H1 (cell line): ENCODE measurements at regions not wholly inside any gene's neighbourhood (a gene's known extent, or its start where the extent isn't known, plus 50 kb on each side); places are given as distances from the start of the nearest gene placed in this dataset.

Experiments
- CTCF ChIA-PET: fragments of 300-600 bp; sonication (Branson Sonifier 250); formaldehyde crosslinking; loops from one replicate; lab custom pipeline; 2021; ENCODE audit not compliant: partially characterized antibody; lab: Charles Lee
- POLR2A ChIA-PET: fragments of 300-600 bp; sonication (Branson Sonifier 250); formaldehyde crosslinking; loops from one replicate; lab custom pipeline; 2021; ENCODE audit warnings: inconsistent platforms; ENCODE audit not compliant: partially characterized antibody; lab: Charles Lee
- DNase-seq, 2 experiments: peaks; one replicate each; pipeline versions ENCODE4 v3.0.0 to v3.0.0-alpha.2; 2010 to 2022; ENCODE audit warnings: low spot score in 2 of 2, low read depth in 1 of 2, mixed read lengths in 1 of 2
- FAIRE-seq: peaks from 2 replicates; lab custom pipeline; 2011; peaks lifted over from hg19 to GRCh38; lab: Jason Lieb, UNC
- H2AFZ ChIP-seq: 2 replicates; pipeline ENCODE4 v1.8.1; 2012; ENCODE audit warnings: low read length, inconsistent platforms
- H2AK5ac ChIP-seq: 2 replicates; pipeline ENCODE4 v1.6.1; 2013; ENCODE audit warnings: low read depth, low read length
- H2BK120ac ChIP-seq: replicated peaks from 2 replicates; pipeline ENCODE3; 2013; ENCODE audit warnings: low read depth, low read length, inconsistent platforms
- H2BK12ac ChIP-seq: 2 replicates; pipeline ENCODE4 v1.6.1; 2013; ENCODE audit warnings: low read depth, low read length
- H2BK15ac ChIP-seq: 2 replicates; pipeline ENCODE4 v1.6.1; 2013; ENCODE audit warnings: low read length
- H2BK20ac ChIP-seq: 2 replicates; pipeline ENCODE4 v1.6.1; 2013; ENCODE audit warnings: low read length
- H2BK5ac ChIP-seq: 2 replicates; pipeline ENCODE4 v1.6.1; 2013; ENCODE audit warnings: low read depth, low read length
- H3K14ac ChIP-seq: 2 replicates; pipeline ENCODE4 v1.6.1; 2013; ENCODE audit warnings: inconsistent platforms; ENCODE audit not compliant: insufficient read length
- H3K18ac ChIP-seq: 2 replicates; pipeline ENCODE4 v1.6.1; 2013; ENCODE audit warnings: low read length; ENCODE audit errors: extremely low read depth
- H3K23ac ChIP-seq: 2 replicates; pipeline ENCODE4 v1.6.1; 2013; ENCODE audit warnings: inconsistent platforms; ENCODE audit not compliant: insufficient read length
- H3K23me2 ChIP-seq: 2 replicates; pipeline ENCODE4 v1.6.1; 2013; ENCODE audit warnings: low read depth, low read length
- H3K27ac ChIP-seq: 2 replicates; pipeline ENCODE4 v1.6.1; 2011; ENCODE audit warnings: low read depth, low read length, inconsistent platforms
- H3K27me3 ChIP-seq, 4 experiments: replicated peaks in 1 of 4; 1 replicate in 1 of 4; 2 replicates in 3 of 4; pipeline versions ENCODE4 v1.6.1 to v1.8.1; 2011 to 2013; ENCODE audit warnings: low read length in 3 of 4, mild to moderate bottlenecking in 3 of 4, inconsistent platforms in 2 of 4, mixed read lengths in 2 of 4, moderate library complexity in 1 of 4; ENCODE audit not compliant: control insufficient read depth in 3 of 4, insufficient read depth in 3 of 4; ENCODE audit errors: extremely low read depth in 1 of 4
- H3K36me3 ChIP-seq, 4 experiments: 2 replicates each; pipeline versions ENCODE4 v1.6.1 to v1.8.1; 2011 to 2013; ENCODE audit warnings: mild to moderate bottlenecking in 4 of 4, low read length in 3 of 4, moderate library complexity in 2 of 4, control low read depth in 1 of 4, inconsistent platforms in 1 of 4; ENCODE audit not compliant: insufficient read depth in 4 of 4, control insufficient read depth in 2 of 4
- H3K4ac ChIP-seq: replicated peaks from 2 replicates; pipeline ENCODE3; 2013; ENCODE audit warnings: low read length, low read depth, mixed read lengths, inconsistent platforms; ENCODE audit not compliant: insufficient read length
- H3K4me1 ChIP-seq, 4 experiments: replicated peaks in 1 of 4; 1 replicate in 1 of 4; 2 replicates in 3 of 4; pipeline versions ENCODE4 v1.6.1 to v1.8.1; 2011 to 2013; ENCODE audit warnings: low read length in 3 of 4, inconsistent platforms in 2 of 4, mixed read lengths in 1 of 4; ENCODE audit not compliant: insufficient read depth in 4 of 4, control insufficient read depth in 3 of 4
- H3K4me2 ChIP-seq, 2 experiments: 2 replicates each; pipeline versions ENCODE4 v1.6.1 to v1.8.1; 2011 to 2013; ENCODE audit warnings: low read depth in 2 of 2, low read length in 2 of 2, control low read depth in 1 of 2, inconsistent platforms in 1 of 2, mild to moderate bottlenecking in 1 of 2; ENCODE audit not compliant: insufficient read depth in 1 of 2
- H3K4me3 ChIP-seq, 4 experiments: fragments of 200-600, 300-600 bp in 1 of 4; sonication (generic), shearing (Covaris generic), sonication (Bioruptor Twin) in 1 of 4; 2 replicates each; pipeline versions ENCODE4 v1.5.1 to v1.8.1; 2011 to 2016; ENCODE audit warnings: low read length in 4 of 4, low read depth in 3 of 4, control low read depth in 2 of 4, inconsistent platforms in 2 of 4, mild to moderate bottlenecking in 2 of 4, mixed read lengths in 1 of 4, moderate library complexity in 1 of 4; ENCODE audit not compliant: insufficient read depth in 2 of 4; ENCODE audit errors: extremely low read depth in 1 of 4
- H3K56ac ChIP-seq: replicated peaks from 2 replicates; pipeline ENCODE3; 2013; ENCODE audit warnings: low read depth, mild to moderate bottlenecking, mixed read lengths, low read length, inconsistent platforms; ENCODE audit not compliant: insufficient read length
- H3K79me1 ChIP-seq: 2 replicates; pipeline ENCODE4 v1.6.1; 2013; ENCODE audit warnings: low read depth, low read length, control low read depth
- H3K79me2 ChIP-seq, 2 experiments: 2 replicates each; pipeline versions ENCODE4 v1.6.1 to v1.8.1; 2012 to 2013; ENCODE audit warnings: low read length in 2 of 2, mild to moderate bottlenecking in 2 of 2, inconsistent platforms in 1 of 2; ENCODE audit not compliant: insufficient read depth in 2 of 2, control insufficient read depth in 1 of 2
- H3K9ac ChIP-seq, 4 experiments: replicated peaks in 1 of 4; 1 replicate in 1 of 4; 2 replicates in 3 of 4; pipeline versions ENCODE4 v1.6.1 to v1.8.1; 2011 to 2013; ENCODE audit warnings: low read depth in 3 of 4, low read length in 3 of 4, control low read depth in 2 of 4, mild to moderate bottlenecking in 2 of 4, moderate library complexity in 2 of 4, inconsistent platforms in 1 of 4; ENCODE audit errors: extremely low read depth in 1 of 4
- H3K9me3 ChIP-seq, 2 experiments: 2 replicates each; pipeline versions ENCODE4 v1.6.1 to v1.8.1; 2012 to 2013; ENCODE audit warnings: mild to moderate bottlenecking in 2 of 2, moderate library complexity in 2 of 2, control low read depth in 1 of 2, inconsistent platforms in 1 of 2, low read depth in 1 of 2, low read length in 1 of 2, mixed read lengths in 1 of 2; ENCODE audit not compliant: insufficient read depth in 2 of 2
- H4K20me1 ChIP-seq, 2 experiments: replicated peaks in 1 of 2; 2 replicates each; pipeline versions ENCODE3 to v1.8.1; 2011 to 2013; ENCODE audit warnings: inconsistent platforms in 2 of 2, low read length in 2 of 2, mild to moderate bottlenecking in 1 of 2; ENCODE audit not compliant: insufficient read depth in 2 of 2, control insufficient read depth in 1 of 2
- H4K5ac ChIP-seq: 2 replicates; pipeline ENCODE4 v1.6.1; 2013; ENCODE audit warnings: low read length, low read depth, mixed read lengths, inconsistent platforms; ENCODE audit not compliant: insufficient read length
- H4K8ac ChIP-seq: 2 replicates; pipeline ENCODE4 v1.8.0; 2013; ENCODE audit warnings: mild to moderate bottlenecking, moderate library complexity, low read length, inconsistent platforms; ENCODE audit not compliant: insufficient read depth; ENCODE audit errors: extremely low read depth
- H4K91ac ChIP-seq: replicated peaks from 2 replicates; pipeline ENCODE3; 2013; ENCODE audit warnings: low read length, mixed read lengths, inconsistent platforms; ENCODE audit not compliant: insufficient read length
- BRCA1 ChIP-seq: IDR thresholded peaks from 2 replicates; pipeline ENCODE4 v1.6.1; 2012; ENCODE audit warnings: low read depth, low read length, improper control_type of control experiment
- CBX5 ChIP-seq: fragments of 300-800, 300-1000 bp; sonication (generic); IDR thresholded peaks from 2 replicates; pipeline ENCODE4 v1.7.1; 2016; ENCODE audit warnings: antibody characterized with exemption, low read length, low read depth
- KDM5A ChIP-seq: fragments of 200-600 bp; IDR thresholded peaks from 2 replicates; pipeline ENCODE4 v1.7.1; 2012; ENCODE audit warnings: mild to moderate bottlenecking, low read length, inconsistent platforms, mixed read lengths
- MAX ChIP-seq: IDR thresholded peaks from 2 replicates; pipeline ENCODE4 v1.6.1; 2012; ENCODE audit warnings: inconsistent platforms
- SAP30 ChIP-seq: fragments of 300-600 bp; sonication (generic); IDR thresholded peaks from 2 replicates; pipeline ENCODE4 v1.7.1; 2012; ENCODE audit warnings: low read length, moderate library complexity, mild to moderate bottlenecking, inconsistent platforms; ENCODE audit not compliant: insufficient read depth, insufficient replicate concordance
- TAF1 ChIP-seq: IDR thresholded peaks from 2 replicates; pipeline ENCODE4 v1.6.1; 2011; ENCODE audit warnings: mild to moderate bottlenecking, low read depth, low read length
- TEAD4 ChIP-seq: IDR thresholded peaks from 2 replicates; pipeline ENCODE4 v1.6.1; 2012; ENCODE audit warnings: low read depth, low read length, inconsistent platforms, mixed read lengths
- WGBS, 2 experiments: shearing (Covaris generic) in 1 of 2; methylation state at CpG; one replicate each; pipeline versions ENCODE4 v1.1.6 to v1.1.7; 2013 to 2015; ENCODE audit warnings: low lambda C conversion rate in 2 of 2, mixed read lengths in 2 of 2, inconsistent platforms in 1 of 2, low coverage in 1 of 2, missing lambda C conversion rate in 1 of 2; ENCODE audit not compliant: insufficient replicate concordance in 2 of 2, insufficient coverage in 1 of 2, insufficient read length in 1 of 2; ENCODE audit errors: extremely low coverage in 1 of 2, missing lambda C conversion rate in 1 of 2; 5-methylcytosine and 5-hydroxymethylcytosine counted together

- Histone ChIP-seq H3K79me2 (no peaks in the 10 kb centered on the region), H3K4ac (no peak overlapping the region), H3K36me3 (no peaks in the 10 kb centered on the region), H2BK120ac (no peak overlapping the region), H4K20me1 (no peaks in the 10 kb centered on the region), H3K4me1 (no peaks in the 10 kb centered on the region), H4K8ac (no peak overlapping the region), H2BK12ac (no peak overlapping the region), H2AFZ (no peak overlapping the region), H4K91ac (no peak overlapping the region), H3K4me3 (no peak overlapping the region), H3K4me2 (no peak overlapping the region), H3K23ac (no peak overlapping the region), H3K23me2 (no peaks in the 10 kb centered on the region; the same call in 1 of the 2 replicates), H3K9me3 (no peaks in the 10 kb centered on the region), H2BK5ac (no peak overlapping the region), H2AK5ac (no peak overlapping the region), H3K14ac (no peak overlapping the region), H4K5ac (no peak overlapping the region), H3K18ac (no peak overlapping the region), H3K9ac (no peak overlapping the region), H3K79me1 (no peaks in the 10 kb centered on the region), H3K27me3 (no peaks in the 10 kb centered on the region), H2BK15ac (no peak overlapping the region), H3K56ac (no peak overlapping the region), H3K27ac (no peak overlapping the region), H2BK20ac (no peak overlapping the region)
- POLR2A ChIA-PET, result interaction anchor here (0.5 kb wide), 1 partner anchor 77 kb away, joined by 4 read pairs; no protein-coding TSS in a partner anchor
- TF ChIP-seq CBX5 (no peak), BRCA1 (no peak), TEAD4 (no peak), TAF1 (no peak), MAX (no peak), KDM5A (no peak), SAP30 (no peak)
- DNase-seq (no peak), FAIRE-seq (no peak)
- WGBS, 2 experiments, result 77% methylated on average over 7 of the region's 8 CpGs; no CpG with 5 or more reads in 1 of the 2 experiments
- CTCF ChIA-PET, result interaction anchor here (0.8 kb wide), 1 partner anchor 10 kb away, joined by 3 read pairs; no protein-coding TSS in a partner anchor
These were observed 98.3 kb downstream of the GATA6 start for GRCh38 chr18:22267697-22268096.
